B cell (primary cell): ENCODE measurements at regions not wholly inside any gene's neighbourhood (a gene's known extent, or its start where the extent isn't known, plus 50 kb on each side); places are given as distances from the start of the nearest gene placed in this dataset.

Experiments used
- EZH2 ChIP-seq: IDR thresholded peaks from 2 replicates; pipeline ENCODE4 v1.6.1; 2012; ENCODE audit warnings: borderline replicate concordance, low read depth, mild to moderate bottlenecking, moderate library complexity, low read length; ENCODE audit not compliant: insufficient read depth, poor library complexity, severe bottlenecking
- TF ChIP-seq, protein P1 (sequence below): fragments of 200-600 bp; IDR thresholded peaks from one replicate; pipeline ENCODE4 v1.8.0; 2022; ENCODE audit warnings: antibody characterized with exemption, mild to moderate bottlenecking

DNA sequence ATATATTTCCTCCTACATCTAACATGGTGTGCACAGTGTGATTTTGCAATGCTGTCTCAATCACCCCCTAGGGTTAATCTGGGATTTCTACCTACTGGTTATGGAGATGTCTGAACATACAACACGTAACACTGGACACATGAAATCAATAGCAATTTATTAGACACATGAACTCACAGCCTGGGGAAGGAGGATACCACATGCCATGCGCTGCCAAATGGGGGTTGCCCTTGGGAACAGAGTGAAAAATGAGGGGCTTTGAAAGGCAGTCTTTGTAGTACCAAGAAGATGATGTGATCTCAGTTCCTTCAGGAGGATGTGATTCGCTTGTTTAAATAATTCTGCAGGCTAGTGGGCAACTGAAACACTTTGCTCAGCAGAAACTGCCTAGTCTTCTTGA lies 253.6 kb upstream of the LRRC4C start:
- no peak for TF ChIP-seq EZH2
- TF ChIP-seq, protein P1, sequence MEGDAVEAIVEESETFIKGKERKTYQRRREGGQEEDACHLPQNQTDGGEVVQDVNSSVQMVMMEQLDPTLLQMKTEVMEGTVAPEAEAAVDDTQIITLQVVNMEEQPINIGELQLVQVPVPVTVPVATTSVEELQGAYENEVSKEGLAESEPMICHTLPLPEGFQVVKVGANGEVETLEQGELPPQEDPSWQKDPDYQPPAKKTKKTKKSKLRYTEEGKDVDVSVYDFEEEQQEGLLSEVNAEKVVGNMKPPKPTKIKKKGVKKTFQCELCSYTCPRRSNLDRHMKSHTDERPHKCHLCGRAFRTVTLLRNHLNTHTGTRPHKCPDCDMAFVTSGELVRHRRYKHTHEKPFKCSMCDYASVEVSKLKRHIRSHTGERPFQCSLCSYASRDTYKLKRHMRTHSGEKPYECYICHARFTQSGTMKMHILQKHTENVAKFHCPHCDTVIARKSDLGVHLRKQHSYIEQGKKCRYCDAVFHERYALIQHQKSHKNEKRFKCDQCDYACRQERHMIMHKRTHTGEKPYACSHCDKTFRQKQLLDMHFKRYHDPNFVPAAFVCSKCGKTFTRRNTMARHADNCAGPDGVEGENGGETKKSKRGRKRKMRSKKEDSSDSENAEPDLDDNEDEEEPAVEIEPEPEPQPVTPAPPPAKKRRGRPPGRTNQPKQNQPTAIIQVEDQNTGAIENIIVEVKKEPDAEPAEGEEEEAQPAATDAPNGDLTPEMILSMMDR: no peak
